SJCRH30 (cell line): ENCODE measurements at regions not wholly inside any gene's neighbourhood (a gene's known extent, or its start where the extent isn't known, plus 50 kb on each side); places are given as distances from the start of the nearest gene placed in this dataset.

Source experiments
- DNase-seq, 2 experiments: peaks; one replicate each; pipeline ENCODE4 v3.0.0-alpha.2; 2015 to 2020
- H3K27ac ChIP-seq: fragments of 250-450 bp; sonication (Bioruptor Pico); 2 replicates; pipeline ENCODE4 v1.5.1; 2020; ENCODE audit warnings: mild to moderate bottlenecking, moderate library complexity
- H3K27me3 ChIP-seq: fragments of 250-450 bp; sonication (Bioruptor Pico); 2 replicates; pipeline ENCODE4 v1.5.1; 2020; ENCODE audit warnings: mild to moderate bottlenecking, moderate library complexity
- H3K36me3 ChIP-seq: fragments of 250-450 bp; sonication (Bioruptor Pico); 2 replicates; pipeline ENCODE4 v1.5.1; 2020; ENCODE audit warnings: mild to moderate bottlenecking, moderate library complexity
- H3K4me1 ChIP-seq: fragments of 250-450 bp; sonication (Bioruptor Pico); 2 replicates; pipeline ENCODE4 v1.5.1; 2020; ENCODE audit warnings: mild to moderate bottlenecking, moderate library complexity
- H3K4me3 ChIP-seq: fragments of 250-450 bp; sonication (Bioruptor Pico); 2 replicates; pipeline ENCODE4 v1.5.1; 2020; ENCODE audit warnings: mild to moderate bottlenecking, moderate library complexity
- H3K9me3 ChIP-seq: fragments of 250-450 bp; sonication (Bioruptor Pico); replicated peaks from 2 replicates; pipeline ENCODE4 v1.5.1; 2020; ENCODE audit warnings: mild to moderate bottlenecking, moderate library complexity

DNA sequence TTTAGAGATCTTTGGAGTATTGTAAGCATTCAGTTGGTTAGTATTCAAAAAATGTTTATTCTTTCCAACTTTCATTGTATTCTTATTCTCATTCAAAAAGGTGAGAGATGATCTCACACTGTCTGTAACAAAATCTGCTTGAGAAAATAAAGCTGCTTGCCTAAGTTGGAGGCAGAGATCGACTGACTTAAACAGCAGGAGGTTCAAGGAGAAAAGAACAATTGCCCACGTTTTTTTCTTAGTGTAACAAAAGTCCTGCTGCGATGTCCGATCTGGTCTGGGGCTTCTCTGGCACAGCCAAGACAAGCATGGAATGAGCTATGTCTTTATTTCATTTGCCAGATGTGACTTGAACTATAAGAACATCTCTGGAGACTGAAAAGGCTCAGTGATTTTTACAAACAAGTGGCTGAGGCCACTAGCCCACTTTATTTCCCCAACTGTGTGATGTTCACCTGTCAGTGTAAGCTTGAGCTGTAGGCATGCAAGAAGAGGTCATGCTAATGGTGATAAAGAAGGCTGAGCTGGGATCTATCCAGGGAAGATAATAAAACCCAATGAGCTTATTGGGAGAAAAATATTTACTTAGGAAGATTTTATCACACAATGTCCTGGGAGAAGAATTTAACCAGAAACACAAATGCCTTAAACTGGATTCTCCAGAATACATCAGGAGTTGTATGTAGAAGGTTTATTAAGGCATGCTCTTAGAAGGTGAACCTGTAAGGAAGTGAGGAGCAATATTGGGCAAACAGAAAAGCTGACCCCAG is 580.1 kb upstream of the BTBD3 start:
- no peaks in the 10 kb centered on the region for H3K4me1 ChIP-seq
- no peaks in the 10 kb centered on the region for H3K9me3 ChIP-seq
- no peak overlapping the region for H3K27ac ChIP-seq
- H3K36me3 ChIP-seq: no peaks in the 10 kb centered on the region
- no peak for DNase-seq
- no peaks in the 10 kb centered on the region for H3K27me3 ChIP-seq
- no peak overlapping the region for H3K4me3 ChIP-seq

DNA sequence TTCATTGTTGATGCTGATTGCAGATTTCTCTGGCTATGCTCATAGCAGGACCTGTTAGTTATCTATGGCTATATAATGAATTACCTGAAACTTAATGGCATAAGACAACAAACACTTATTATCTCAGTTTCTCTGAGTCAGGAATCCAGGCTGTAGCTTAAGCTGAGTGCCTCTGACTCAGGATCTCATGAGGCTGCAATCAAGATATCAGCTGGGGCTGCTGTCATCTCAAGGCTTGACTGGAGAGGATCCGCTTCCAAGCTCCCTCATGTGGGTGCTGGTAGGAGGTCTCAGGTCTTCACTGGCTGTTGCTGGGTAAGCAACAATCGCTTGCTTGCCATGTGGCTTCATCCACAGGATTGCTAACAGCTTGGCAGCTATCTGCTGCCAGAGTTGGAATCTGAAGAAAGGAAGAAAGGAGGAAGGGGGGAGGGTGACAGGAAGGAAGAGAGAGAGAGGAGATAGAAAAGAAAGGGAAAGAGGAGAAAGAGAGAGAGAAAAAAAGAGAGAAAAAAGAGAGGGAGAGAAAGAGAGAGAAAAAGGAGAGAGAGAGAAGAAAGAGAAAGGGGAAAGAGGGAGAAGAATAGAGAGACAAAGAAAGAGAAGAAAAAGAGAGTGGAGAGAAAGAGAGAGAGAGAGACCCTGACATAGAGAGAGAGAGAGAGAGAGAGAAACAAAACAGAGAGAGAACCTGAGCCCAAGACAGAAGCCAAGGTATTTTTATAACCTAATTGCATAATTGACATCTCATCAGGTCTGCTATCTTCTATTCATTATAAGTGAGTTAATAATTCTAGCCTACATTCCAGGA is 579.0 kb upstream of the BTBD3 start:
- H3K27ac ChIP-seq: no peak overlapping the region
- DNase-seq: no peak

DNA sequence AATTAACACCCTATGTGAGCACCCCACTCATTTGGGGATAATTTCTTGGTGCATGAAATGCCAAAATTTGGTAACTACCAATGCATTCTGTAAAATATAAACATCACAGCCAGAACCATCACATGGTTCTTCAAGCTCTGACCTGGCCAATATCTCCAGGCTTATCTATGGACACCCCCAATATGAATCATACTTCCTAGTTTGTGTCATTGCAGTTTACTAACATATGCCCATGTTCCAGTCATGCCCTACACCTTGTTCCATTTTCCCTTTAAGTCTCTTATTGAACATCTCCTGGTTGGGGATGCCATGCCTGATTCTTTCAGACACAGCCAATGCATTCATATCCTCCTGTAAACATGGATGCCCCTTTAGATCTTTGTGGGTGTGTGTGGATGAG is 572.8 kb upstream of the BTBD3 start:
- no peak for DNase-seq
- Histone ChIP-seq H3K27me3 (no peaks in the 10 kb centered on the region), H3K36me3 (no peaks in the 10 kb centered on the region), H3K27ac (no peak overlapping the region), H3K4me3 (no peak overlapping the region), H3K9me3 (no peaks in the 10 kb centered on the region), H3K4me1 (no peaks in the 10 kb centered on the region)

More for the DNA sequence above, 579.0 kb upstream of the BTBD3 start:
- H3K36me3 ChIP-seq: no peaks in the 10 kb centered on the region
- no peaks in the 10 kb centered on the region for H3K27me3 ChIP-seq
- no peaks in the 10 kb centered on the region for H3K4me1 ChIP-seq
- H3K9me3 ChIP-seq: no peaks in the 10 kb centered on the region
- H3K4me3 ChIP-seq: no peak overlapping the region

DNA sequence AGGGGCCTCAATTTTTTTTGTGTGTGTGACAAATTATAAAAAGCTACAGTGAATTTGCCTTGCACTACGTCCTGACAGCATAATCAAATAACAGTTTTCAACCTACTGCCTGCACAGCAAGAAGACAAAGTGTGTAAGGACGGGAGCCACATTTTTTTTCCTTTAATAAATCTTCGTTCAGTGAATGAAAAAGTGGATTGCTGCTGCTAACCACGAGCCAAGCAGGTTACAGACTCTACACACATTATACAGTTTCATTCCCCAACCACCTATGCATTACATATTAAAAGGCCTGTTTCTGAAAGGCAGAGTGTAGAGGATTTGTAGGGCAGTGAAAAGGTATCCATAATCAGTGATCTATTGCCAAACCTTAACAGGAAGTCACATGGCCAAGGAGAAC is 570.0 kb upstream of the BTBD3 start:
- H3K27ac ChIP-seq: no peak overlapping the region
- H3K27me3 ChIP-seq: no peaks in the 10 kb centered on the region
- H3K4me3 ChIP-seq: no peak overlapping the region
- H3K9me3 ChIP-seq: no peaks in the 10 kb centered on the region
- no peak for DNase-seq
- no peaks in the 10 kb centered on the region for H3K4me1 ChIP-seq
- H3K36me3 ChIP-seq: no peaks in the 10 kb centered on the region

DNA sequence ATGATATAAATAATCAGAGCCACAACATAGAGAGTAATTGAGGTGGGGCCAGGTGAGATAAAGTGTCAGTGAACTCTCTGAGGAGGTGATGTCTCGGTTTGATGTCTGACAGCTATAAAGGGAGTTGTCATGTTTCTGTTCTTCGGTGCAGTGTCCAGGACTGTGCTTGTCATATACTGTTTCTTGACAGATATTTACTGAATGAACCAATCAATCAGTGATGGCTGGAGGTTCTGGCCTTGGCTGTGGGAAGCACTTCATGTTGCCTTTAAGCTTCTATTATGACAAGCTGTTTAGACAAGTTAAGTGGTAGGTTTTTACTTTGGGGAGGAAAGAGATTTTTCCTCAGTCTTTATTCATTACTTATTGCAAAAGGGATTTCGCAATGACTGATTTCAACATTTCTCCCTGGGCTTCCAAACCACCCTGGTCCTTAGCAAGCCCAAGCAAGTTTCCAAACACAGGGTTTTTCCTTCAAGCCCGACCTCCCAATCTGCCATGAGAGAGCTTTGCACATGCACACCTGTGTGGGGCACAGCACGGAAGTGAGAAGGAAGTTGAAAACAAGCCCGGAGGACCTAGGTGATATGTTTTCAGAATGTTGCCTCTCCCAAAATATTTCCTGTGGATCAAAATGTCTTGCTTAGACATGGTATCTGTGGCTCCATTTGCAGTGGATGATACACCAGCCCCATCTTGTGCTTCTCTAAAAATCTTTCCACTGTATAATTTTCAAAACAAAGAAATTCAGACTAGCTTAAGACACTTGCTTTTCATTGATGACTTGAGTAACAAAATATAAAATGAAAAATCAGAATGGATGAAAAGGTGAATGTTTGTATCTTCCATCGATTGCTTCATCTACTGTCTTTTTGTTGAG is 567.3 kb upstream of the BTBD3 start:
- Histone ChIP-seq H3K9me3 (no peaks in the 10 kb centered on the region), H3K4me3 (no peak overlapping the region), H3K27me3 (no peaks in the 10 kb centered on the region), H3K4me1 (no peaks in the 10 kb centered on the region; the same call in 1 of the 2 replicates), H3K27ac (no peak overlapping the region), H3K36me3 (no peaks in the 10 kb centered on the region)
- no peak for DNase-seq

GRCh38 chr20:11352041-11352440 is 565.7 kb upstream of the BTBD3 start:
- H3K27ac ChIP-seq: no peak overlapping the region
- no peaks in the 10 kb centered on the region for H3K27me3 ChIP-seq
- no peak for DNase-seq
- peaks cover 2% of the 10 kb centered on the region; the same call in 1 of the 2 replicates for H3K4me1 ChIP-seq
- H3K9me3 ChIP-seq: no peaks in the 10 kb centered on the region
- no peaks in the 10 kb centered on the region for H3K36me3 ChIP-seq
- no peak overlapping the region for H3K4me3 ChIP-seq

- DNase-seq: no peak
- H3K4me3 ChIP-seq: no peak overlapping the region
- no peaks in the 10 kb centered on the region for H3K9me3 ChIP-seq
- H3K4me1 ChIP-seq: peaks cover 2% of the 10 kb centered on the region; the same call in 1 of the 2 replicates
- H3K27ac ChIP-seq: no peak overlapping the region
- no peaks in the 10 kb centered on the region for H3K27me3 ChIP-seq
- no peaks in the 10 kb centered on the region for H3K36me3 ChIP-seq
Measured at GRCh38 chr20:11354846-11355245, 562.8 kb upstream of the BTBD3 start.

DNA sequence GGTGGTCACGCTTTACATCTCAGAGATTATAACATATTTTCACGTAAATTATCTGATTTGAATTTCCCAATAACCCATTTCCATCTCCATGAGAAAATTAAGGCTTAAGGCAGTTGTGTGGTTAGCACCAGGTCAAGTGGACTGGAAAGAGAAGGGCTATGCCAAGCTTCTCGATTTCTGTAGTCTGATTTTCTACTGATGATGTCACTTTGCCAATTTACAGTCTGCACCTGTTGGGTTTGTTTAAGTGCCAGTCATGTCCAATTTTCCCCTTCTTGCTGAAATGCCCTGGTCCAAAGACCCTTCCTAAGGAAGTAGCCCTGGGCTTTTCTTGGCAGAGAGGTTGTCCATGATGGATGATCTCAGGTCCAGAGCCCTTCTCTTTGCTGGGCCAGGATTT is 562.3 kb upstream of the BTBD3 start:
- Histone ChIP-seq H3K27ac (no peak overlapping the region), H3K27me3 (no peaks in the 10 kb centered on the region), H3K4me3 (no peak overlapping the region), H3K9me3 (no peaks in the 10 kb centered on the region), H3K4me1 (peaks cover 2% of the 10 kb centered on the region; the same call in 1 of the 2 replicates), H3K36me3 (no peaks in the 10 kb centered on the region)
- peak in 1 of 2 experiments; percentile 39 for DNase-seq

- no peak for DNase-seq
- no peaks in the 10 kb centered on the region for H3K36me3 ChIP-seq
- no peaks in the 10 kb centered on the region for H3K27me3 ChIP-seq
- H3K9me3 ChIP-seq: no peaks in the 10 kb centered on the region
- H3K27ac ChIP-seq: no peak overlapping the region
- peaks cover 2% of the 10 kb centered on the region; the same call in 1 of the 2 replicates for H3K4me1 ChIP-seq
- H3K4me3 ChIP-seq: no peak overlapping the region
Measured at GRCh38 chr20:11356061-11356460, 561.6 kb upstream of the BTBD3 start.

DNA sequence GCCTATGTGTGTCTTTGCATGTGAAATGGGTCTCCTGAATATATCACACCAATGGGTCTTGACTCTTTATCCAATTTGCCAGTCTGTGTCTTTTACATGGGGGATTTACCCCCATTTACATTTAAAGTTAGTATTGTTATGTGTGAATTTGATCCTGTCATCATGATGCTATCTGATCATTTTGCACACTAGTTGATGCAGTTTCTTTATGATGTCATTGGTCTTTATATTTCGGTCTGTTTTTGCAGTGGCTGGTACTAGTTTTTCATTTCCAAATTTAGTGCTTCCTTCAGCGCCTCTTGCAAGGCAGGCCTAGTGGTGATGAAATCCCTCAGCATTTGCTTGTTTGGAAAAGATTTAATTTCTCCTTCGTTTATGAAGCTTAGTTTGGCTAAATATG is 555.2 kb upstream of the BTBD3 start:
- DNase-seq: no peak

GRCh38 chr20:11364736-11365135 is 553.0 kb upstream of the BTBD3 start:
- no peaks in the 10 kb centered on the region for H3K4me1 ChIP-seq
- no peaks in the 10 kb centered on the region for H3K27me3 ChIP-seq
- no peaks in the 10 kb centered on the region for H3K36me3 ChIP-seq
- no peak overlapping the region for H3K27ac ChIP-seq
- DNase-seq: no peak
- no peak overlapping the region for H3K4me3 ChIP-seq
- no peaks in the 10 kb centered on the region; the same call in 1 of the 2 replicates for H3K9me3 ChIP-seq

More for the DNA sequence above, 555.2 kb upstream of the BTBD3 start:
- Histone ChIP-seq H3K27ac (no peak overlapping the region), H3K27me3 (no peaks in the 10 kb centered on the region), H3K4me1 (no peaks in the 10 kb centered on the region), H3K36me3 (no peaks in the 10 kb centered on the region), H3K9me3 (no peaks in the 10 kb centered on the region), H3K4me3 (no peak overlapping the region)

DNA sequence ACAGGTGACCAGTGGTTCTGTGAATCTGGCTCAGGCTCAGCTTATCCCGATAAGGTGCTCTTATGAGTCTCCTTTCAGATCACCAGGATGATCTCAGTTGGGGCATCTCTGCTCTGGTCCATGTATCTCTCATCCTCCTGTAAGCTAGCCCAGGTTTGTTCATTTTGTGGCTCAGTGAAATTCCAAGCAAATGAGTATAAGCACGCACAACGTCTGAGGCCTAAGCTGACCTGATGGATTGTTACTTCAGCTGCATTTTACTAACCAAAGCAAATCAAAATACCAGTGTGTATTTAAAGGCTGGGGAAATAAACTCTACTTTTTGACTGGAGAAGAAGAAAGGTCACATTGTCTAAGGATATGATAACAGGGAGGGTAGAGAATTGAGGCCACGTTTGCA is 551.0 kb upstream of the BTBD3 start:
- Histone ChIP-seq H3K27me3 (no peaks in the 10 kb centered on the region), H3K9me3 (no peaks in the 10 kb centered on the region; the same call in 1 of the 2 replicates), H3K27ac (no peak overlapping the region), H3K4me3 (no peak overlapping the region), H3K4me1 (no peaks in the 10 kb centered on the region), H3K36me3 (no peaks in the 10 kb centered on the region)
- no peak for DNase-seq

- H3K9me3 ChIP-seq: no peaks in the 10 kb centered on the region; the same call in 1 of the 2 replicates
- no peak for DNase-seq
Measured at GRCh38 chr20:11368499-11368898, 549.2 kb upstream of the BTBD3 start.

GRCh38 chr20:11368965-11369711 is 548.6 kb upstream of the BTBD3 start:
- no peak overlapping the region for H3K4me3 ChIP-seq
- no peaks in the 10 kb centered on the region; the same call in 1 of the 2 replicates for H3K9me3 ChIP-seq
- no peak for DNase-seq
- H3K27me3 ChIP-seq: no peaks in the 10 kb centered on the region
- no peak overlapping the region for H3K27ac ChIP-seq
- no peaks in the 10 kb centered on the region for H3K4me1 ChIP-seq
- H3K36me3 ChIP-seq: no peaks in the 10 kb centered on the region

More at GRCh38 chr20:11368499-11368898, 549.2 kb upstream of the BTBD3 start:
- H3K27me3 ChIP-seq: no peaks in the 10 kb centered on the region
- H3K4me1 ChIP-seq: no peaks in the 10 kb centered on the region
- no peak overlapping the region for H3K27ac ChIP-seq
- H3K36me3 ChIP-seq: no peaks in the 10 kb centered on the region
- no peak overlapping the region for H3K4me3 ChIP-seq
